ENCODE measurements at regions not wholly inside any gene's neighbourhood (a gene's known extent, or its start where the extent isn't known, plus 50 kb on each side); places are given as distances from the start of the nearest gene placed in this dataset.

- no peak overlapping the region for H3K4me3 Mint-ChIP-seq (ENCODE audit: unreplicated experiment)
- H3K36me3 Mint-ChIP-seq (ENCODE audit: insufficient read depth, unreplicated experiment), result peaks cover 4% of the 10 kb centered on the region
- TF ChIP-seq CTCF (IDR thresholded peaks at IDR 0.05; ENCODE audit: unreplicated experiment), result no peak
- intact Hi-C loops (cut with micrococcal nuclease), result no loop called here
- POLR2A ChIA-PET, result no interaction called here
- no peak overlapping the region for H3K27ac Mint-ChIP-seq (ENCODE audit: low read depth, unreplicated experiment)
- no TSS peak for BruUV-seq (replicated peaks)
- H3K4me1 Mint-ChIP-seq (ENCODE audit: insufficient read depth, unreplicated experiment), result no peaks in the 10 kb centered on the region
- peaks cover 11% of the 10 kb centered on the region for H3K9me3 Mint-ChIP-seq (ENCODE audit: unreplicated experiment)
- CTCF ChIA-PET, result interaction anchor here (0.9 kb wide), 1 partner anchor 300 kb away, joined by 3 read pairs; no protein-coding TSS in a partner anchor
- DNase-seq (ENCODE audit: unreplicated experiment), result no peak
- H3K27me3 Mint-ChIP-seq (ENCODE audit: insufficient read depth, unreplicated experiment), result no peaks in the 10 kb centered on the region
Measured at GRCh38 chr2:4090668-4091630, 387.6 kb downstream of the DCDC2C start.

- peaks cover 4% of the 10 kb centered on the region for H3K36me3 Mint-ChIP-seq (ENCODE audit: insufficient read depth, unreplicated experiment)
- ChIA-PET CTCF (interaction anchor here (0.9 kb wide), 1 partner anchor 301 kb away, joined by 3 read pairs; no protein-coding TSS in a partner anchor), POLR2A (no interaction called here)
- no peaks in the 10 kb centered on the region for H3K4me1 Mint-ChIP-seq (ENCODE audit: insufficient read depth, unreplicated experiment)
- TF ChIP-seq CTCF (IDR thresholded peaks at IDR 0.05; ENCODE audit: unreplicated experiment), result no peak
- intact Hi-C loops (cut with micrococcal nuclease), result no loop called here
- no peak overlapping the region for H3K4me3 Mint-ChIP-seq (ENCODE audit: unreplicated experiment)
- H3K27me3 Mint-ChIP-seq (ENCODE audit: insufficient read depth, unreplicated experiment), result no peaks in the 10 kb centered on the region
- DNase-seq (ENCODE audit: unreplicated experiment), result no peak
- H3K9me3 Mint-ChIP-seq (ENCODE audit: unreplicated experiment), result peaks cover 11% of the 10 kb centered on the region
- no TSS peak for BruUV-seq (replicated peaks)
- H3K27ac Mint-ChIP-seq (ENCODE audit: low read depth, unreplicated experiment), result no peak overlapping the region
Measured at GRCh38 chr2:4091869-4092268, 388.5 kb downstream of the DCDC2C start.

- Mint-ChIP-seq H3K36me3 (ENCODE audit: insufficient read depth, unreplicated experiment) (peaks cover 4% of the 10 kb centered on the region), H3K4me1 (ENCODE audit: insufficient read depth, unreplicated experiment) (no peaks in the 10 kb centered on the region), H3K27me3 (ENCODE audit: insufficient read depth, unreplicated experiment) (no peaks in the 10 kb centered on the region), H3K27ac (ENCODE audit: low read depth, unreplicated experiment) (no peak overlapping the region), H3K4me3 (ENCODE audit: unreplicated experiment) (no peak overlapping the region), H3K9me3 (ENCODE audit: unreplicated experiment) (no peaks in the 10 kb centered on the region)
- intact Hi-C loops (cut with micrococcal nuclease), result no loop called here
- no peak for DNase-seq (ENCODE audit: unreplicated experiment)
- TF ChIP-seq CTCF (IDR thresholded peaks at IDR 0.05; ENCODE audit: unreplicated experiment), result no peak
- ChIA-PET POLR2A (no interaction called here), CTCF (interaction anchor here (0.6 kb wide), 1 partner anchor 385 kb away, joined by 3 read pairs; no protein-coding TSS in a partner anchor)
- BruUV-seq (replicated peaks), result no TSS peak
Measured at GRCh38 chr2:4094743-4095142, 391.4 kb downstream of the DCDC2C start.

- no peak overlapping the region for H3K4me3 Mint-ChIP-seq (ENCODE audit: unreplicated experiment)
- H3K9me3 Mint-ChIP-seq (ENCODE audit: unreplicated experiment), result no peaks in the 10 kb centered on the region
- H3K27ac Mint-ChIP-seq (ENCODE audit: low read depth, unreplicated experiment), result no peak overlapping the region
- no peak for DNase-seq (ENCODE audit: unreplicated experiment)
- TF ChIP-seq CTCF (IDR thresholded peaks at IDR 0.05; ENCODE audit: unreplicated experiment), result no peak
- no peaks in the 10 kb centered on the region for H3K4me1 Mint-ChIP-seq (ENCODE audit: insufficient read depth, unreplicated experiment)
- CTCF ChIA-PET, result interaction anchor here (0.6 kb wide), 1 partner anchor 15 kb away, joined by 3 read pairs; no protein-coding TSS in a partner anchor
- H3K36me3 Mint-ChIP-seq (ENCODE audit: insufficient read depth, unreplicated experiment), result peaks cover 4% of the 10 kb centered on the region
- H3K27me3 Mint-ChIP-seq (ENCODE audit: insufficient read depth, unreplicated experiment), result no peaks in the 10 kb centered on the region
- POLR2A ChIA-PET, result interaction anchor here (0.7 kb wide), 1 partner anchor 107 kb away, joined by 3 read pairs; no protein-coding TSS in a partner anchor
- no TSS peak for BruUV-seq (replicated peaks)
- intact Hi-C loops (cut with micrococcal nuclease), result no loop called here
Measured at GRCh38 chr2:4096978-4097766, 393.8 kb downstream of the DCDC2C start.
